HL-60 (cell line): ENCODE measurements at regions not wholly inside any gene's neighbourhood (a gene's known extent, or its start where the extent isn't known, plus 50 kb on each side); places are given as distances from the start of the nearest gene placed in this dataset.

Experiments
- DNase-seq, 2 experiments: peaks; one replicate each; pipeline ENCODE4 v3.0.0-alpha.2; 2010 to 2020; ENCODE audit warnings: low read depth in 1 of 2, low spot score in 1 of 2
- H3K27ac ChIP-seq: fragments of 250-450 bp; sonication (Bioruptor Pico); replicated peaks from 2 replicates; pipeline ENCODE4 v1.5.1; 2020; ENCODE audit warnings: mild to moderate bottlenecking, moderate library complexity
- H3K27me3 ChIP-seq: fragments of 250-450 bp; sonication (Bioruptor Pico); 2 replicates; pipeline ENCODE4 v1.5.1; 2021; ENCODE audit warnings: mild to moderate bottlenecking, moderate library complexity; ENCODE audit not compliant: insufficient read depth, poor library complexity, severe bottlenecking
- H3K4me3 ChIP-seq: replicated peaks from 2 replicates; pipeline ENCODE4 v1.5.1; 2011; ENCODE audit warnings: mild to moderate bottlenecking, control low read depth, low read length; ENCODE audit not compliant: insufficient read depth
- GABPA ChIP-seq: IDR thresholded peaks from 2 replicates; pipeline ENCODE4 v1.6.1; 2012; ENCODE audit warnings: low read depth
- POLR2AphosphoS5 ChIP-seq: IDR thresholded peaks from 2 replicates; pipeline ENCODE4 v1.6.1; 2012; ENCODE audit warnings: low read depth
- SPI1 ChIP-seq: IDR thresholded peaks from 2 replicates; pipeline ENCODE4 v1.6.1; 2012; ENCODE audit warnings: low read depth, mild to moderate bottlenecking, borderline replicate concordance
- TF ChIP-seq, protein P1 (sequence below): IDR thresholded peaks from one replicate; pipeline ENCODE4 v1.5.1; 2011; ENCODE audit warnings: low read length, control low read depth, inconsistent platforms; ENCODE audit not compliant: insufficient read depth
- TF ChIP-seq, protein P2 (sequence below): IDR thresholded peaks from 2 replicates; pipeline ENCODE4 v1.6.1; 2012; ENCODE audit warnings: low read depth; ENCODE audit not compliant: insufficient replicate concordance

DNA sequence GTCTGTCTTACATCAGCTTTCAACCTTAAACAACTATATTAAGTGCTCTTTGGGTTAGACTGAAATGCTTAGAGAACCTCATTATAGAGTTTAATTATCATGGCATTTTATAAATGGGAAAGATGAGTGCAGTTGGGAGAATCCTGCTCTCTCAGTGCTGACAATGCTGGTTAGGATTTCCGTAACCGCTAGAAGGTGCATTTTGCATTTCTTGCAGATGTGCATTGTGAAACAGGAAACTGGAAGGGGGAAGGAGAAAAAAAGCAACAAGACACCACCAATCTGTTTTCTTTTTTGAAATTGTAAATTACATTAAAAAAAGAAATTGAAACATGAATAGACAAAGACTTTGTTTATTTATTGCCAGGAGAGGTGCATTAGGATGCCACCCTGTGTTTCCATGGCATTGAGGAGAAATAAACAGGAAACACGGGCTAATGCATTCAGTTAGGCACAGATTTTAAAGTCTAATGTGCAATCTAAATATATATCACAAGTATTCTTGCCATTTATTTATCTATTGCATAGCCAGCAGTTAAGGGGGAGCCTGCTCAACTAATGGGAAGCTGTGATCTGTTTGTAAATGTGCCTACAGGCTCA lies 478.9 kb downstream of the PSAT1 start:
- TF ChIP-seq, protein P1, sequence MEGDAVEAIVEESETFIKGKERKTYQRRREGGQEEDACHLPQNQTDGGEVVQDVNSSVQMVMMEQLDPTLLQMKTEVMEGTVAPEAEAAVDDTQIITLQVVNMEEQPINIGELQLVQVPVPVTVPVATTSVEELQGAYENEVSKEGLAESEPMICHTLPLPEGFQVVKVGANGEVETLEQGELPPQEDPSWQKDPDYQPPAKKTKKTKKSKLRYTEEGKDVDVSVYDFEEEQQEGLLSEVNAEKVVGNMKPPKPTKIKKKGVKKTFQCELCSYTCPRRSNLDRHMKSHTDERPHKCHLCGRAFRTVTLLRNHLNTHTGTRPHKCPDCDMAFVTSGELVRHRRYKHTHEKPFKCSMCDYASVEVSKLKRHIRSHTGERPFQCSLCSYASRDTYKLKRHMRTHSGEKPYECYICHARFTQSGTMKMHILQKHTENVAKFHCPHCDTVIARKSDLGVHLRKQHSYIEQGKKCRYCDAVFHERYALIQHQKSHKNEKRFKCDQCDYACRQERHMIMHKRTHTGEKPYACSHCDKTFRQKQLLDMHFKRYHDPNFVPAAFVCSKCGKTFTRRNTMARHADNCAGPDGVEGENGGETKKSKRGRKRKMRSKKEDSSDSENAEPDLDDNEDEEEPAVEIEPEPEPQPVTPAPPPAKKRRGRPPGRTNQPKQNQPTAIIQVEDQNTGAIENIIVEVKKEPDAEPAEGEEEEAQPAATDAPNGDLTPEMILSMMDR = no peak
- TF ChIP-seq SPI1 = no peak
- TF ChIP-seq POLR2AphosphoS5 = no peak
- no peak for TF ChIP-seq GABPA
- TF ChIP-seq, protein P2, sequence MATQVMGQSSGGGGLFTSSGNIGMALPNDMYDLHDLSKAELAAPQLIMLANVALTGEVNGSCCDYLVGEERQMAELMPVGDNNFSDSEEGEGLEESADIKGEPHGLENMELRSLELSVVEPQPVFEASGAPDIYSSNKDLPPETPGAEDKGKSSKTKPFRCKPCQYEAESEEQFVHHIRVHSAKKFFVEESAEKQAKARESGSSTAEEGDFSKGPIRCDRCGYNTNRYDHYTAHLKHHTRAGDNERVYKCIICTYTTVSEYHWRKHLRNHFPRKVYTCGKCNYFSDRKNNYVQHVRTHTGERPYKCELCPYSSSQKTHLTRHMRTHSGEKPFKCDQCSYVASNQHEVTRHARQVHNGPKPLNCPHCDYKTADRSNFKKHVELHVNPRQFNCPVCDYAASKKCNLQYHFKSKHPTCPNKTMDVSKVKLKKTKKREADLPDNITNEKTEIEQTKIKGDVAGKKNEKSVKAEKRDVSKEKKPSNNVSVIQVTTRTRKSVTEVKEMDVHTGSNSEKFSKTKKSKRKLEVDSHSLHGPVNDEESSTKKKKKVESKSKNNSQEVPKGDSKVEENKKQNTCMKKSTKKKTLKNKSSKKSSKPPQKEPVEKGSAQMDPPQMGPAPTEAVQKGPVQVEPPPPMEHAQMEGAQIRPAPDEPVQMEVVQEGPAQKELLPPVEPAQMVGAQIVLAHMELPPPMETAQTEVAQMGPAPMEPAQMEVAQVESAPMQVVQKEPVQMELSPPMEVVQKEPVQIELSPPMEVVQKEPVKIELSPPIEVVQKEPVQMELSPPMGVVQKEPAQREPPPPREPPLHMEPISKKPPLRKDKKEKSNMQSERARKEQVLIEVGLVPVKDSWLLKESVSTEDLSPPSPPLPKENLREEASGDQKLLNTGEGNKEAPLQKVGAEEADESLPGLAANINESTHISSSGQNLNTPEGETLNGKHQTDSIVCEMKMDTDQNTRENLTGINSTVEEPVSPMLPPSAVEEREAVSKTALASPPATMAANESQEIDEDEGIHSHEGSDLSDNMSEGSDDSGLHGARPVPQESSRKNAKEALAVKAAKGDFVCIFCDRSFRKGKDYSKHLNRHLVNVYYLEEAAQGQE = no peak
- Histone ChIP-seq H3K27ac (no peak overlapping the region), H3K4me3 (no peak overlapping the region), H3K27me3 (no peaks in the 10 kb centered on the region)
- no peak for DNase-seq

DNA sequence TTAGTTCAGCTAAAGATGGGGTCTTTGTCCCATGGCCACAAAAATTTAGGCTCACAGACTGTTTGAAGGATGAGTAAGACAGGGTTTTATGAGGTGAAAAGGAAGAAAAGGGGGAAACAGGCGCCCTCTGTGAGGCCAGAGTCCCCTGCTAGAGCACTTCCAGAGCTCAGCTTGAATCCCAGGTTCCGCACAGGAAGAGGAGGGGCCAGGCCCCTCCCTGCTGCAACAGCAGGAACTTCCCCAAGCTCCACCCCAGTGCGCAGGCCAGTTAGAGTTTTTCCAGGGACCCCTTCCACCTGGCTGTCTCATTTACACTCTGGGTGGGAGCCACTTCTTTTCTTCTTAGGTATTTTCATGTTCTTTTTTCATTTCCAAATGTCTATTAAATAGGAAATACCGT lies 480.8 kb downstream of the PSAT1 start:
- Histone ChIP-seq H3K27me3 (no peaks in the 10 kb centered on the region), H3K4me3 (no peak overlapping the region), H3K27ac (no peak overlapping the region)
- TF ChIP-seq SPI1 = no peak
- no peak for DNase-seq

DNA sequence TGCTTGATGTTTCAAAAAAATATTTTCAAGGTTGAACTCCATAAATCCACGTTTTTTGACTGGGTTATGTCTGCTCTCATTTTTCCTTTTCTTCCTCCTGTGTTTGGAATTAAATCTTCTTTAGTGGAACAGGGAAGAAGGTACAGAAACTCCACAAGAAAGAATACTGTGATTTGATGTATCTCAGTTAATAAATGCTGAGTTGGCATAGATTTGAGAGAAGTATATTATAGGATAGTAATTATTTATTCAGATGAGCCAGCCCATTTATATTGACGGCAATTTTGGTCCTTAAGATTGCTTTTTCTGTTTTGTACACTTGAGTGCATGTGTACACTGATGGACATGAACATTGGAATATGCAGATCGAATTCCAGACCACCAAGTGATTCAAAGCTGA lies 481.4 kb downstream of the PSAT1 start:
- DNase-seq = no peak
- TF ChIP-seq, protein P2 = no peak
- TF ChIP-seq SPI1 (no peak), POLR2AphosphoS5 (no peak), GABPA (no peak)
- TF ChIP-seq, protein P1 = no peak
- Histone ChIP-seq H3K27ac (no peak overlapping the region), H3K4me3 (no peak overlapping the region), H3K27me3 (no peaks in the 10 kb centered on the region)

DNA sequence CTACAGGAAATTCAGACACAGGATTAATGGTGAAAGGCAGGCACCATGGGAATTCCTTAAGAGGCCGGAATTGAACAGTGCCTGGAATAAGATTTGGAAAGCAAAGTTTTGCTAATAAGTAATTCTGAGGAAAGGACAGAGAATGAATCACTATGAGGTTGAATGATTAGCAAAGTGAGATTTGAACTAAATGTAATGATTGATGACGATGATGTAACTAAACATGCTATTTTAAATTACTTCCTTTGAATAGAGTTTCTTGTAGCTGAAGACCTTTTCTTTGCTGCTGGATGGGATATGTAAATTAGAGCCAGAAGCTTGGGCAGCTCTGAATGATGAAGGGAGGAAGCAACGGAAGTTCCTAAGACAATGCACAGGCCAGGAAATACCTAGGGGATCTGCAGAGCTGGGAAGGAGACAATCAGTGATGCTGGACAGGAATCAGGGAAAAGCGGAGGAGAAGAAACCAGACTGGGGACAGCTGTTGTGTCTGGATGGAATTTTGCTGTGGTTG lies 482.0 kb downstream of the PSAT1 start:
- Histone ChIP-seq H3K4me3 (no peak overlapping the region), H3K27me3 (no peaks in the 10 kb centered on the region), H3K27ac (no peak overlapping the region)
- no peak for DNase-seq
- no peak for TF ChIP-seq POLR2AphosphoS5
- no peak for TF ChIP-seq SPI1
- no peak for TF ChIP-seq GABPA
- TF ChIP-seq, protein P2 = no peak
- TF ChIP-seq, protein P1 = no peak
